OCI-LY7 (cell line): ENCODE measurements at regions not wholly inside any gene's neighbourhood (a gene's known extent, or its start where the extent isn't known, plus 50 kb on each side); places are given as distances from the start of the nearest gene placed in this dataset.

Experiments
- EZH2phosphoT487 ChIP-seq: fragments of 200-600 bp; sonication (generic); IDR thresholded peaks from 2 replicates; pipeline ENCODE4 v1.6.1; 2018; ENCODE audit warnings: low read depth, borderline replicate concordance, mild to moderate bottlenecking, mixed run types, antibody characterized with exemption, low read length, moderate library complexity, mixed read lengths
- TF ChIP-seq, protein P1 (sequence below): fragments of 200-600 bp; sonication (generic); conservative IDR thresholded peaks from 2 replicates; pipeline ENCODE4 v1.5.1; 2014; ENCODE audit warnings: mild to moderate bottlenecking, antibody characterized with exemption, low read length, moderate library complexity, mixed read lengths

DNA sequence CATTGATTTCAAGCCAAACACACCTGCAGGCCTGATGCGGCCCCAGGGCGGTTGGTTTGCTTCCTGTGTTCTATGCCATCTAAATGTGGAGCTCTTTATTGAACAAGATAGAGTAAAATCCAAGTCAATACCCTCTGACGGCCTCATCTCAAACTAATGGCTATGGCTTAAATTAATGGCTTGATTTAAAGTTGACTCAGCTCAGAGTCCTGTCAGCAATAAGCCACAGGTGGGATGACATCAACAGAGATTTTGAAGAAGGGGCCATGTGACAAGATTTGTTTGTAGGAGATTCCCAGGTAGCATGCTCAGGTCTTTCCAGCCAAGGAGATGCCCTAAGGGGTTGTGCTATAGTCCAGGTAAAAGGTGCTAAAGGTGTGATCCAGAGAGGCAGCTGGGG is 66.7 kb upstream of the ZNF32 start:
- TF ChIP-seq, protein P1, sequence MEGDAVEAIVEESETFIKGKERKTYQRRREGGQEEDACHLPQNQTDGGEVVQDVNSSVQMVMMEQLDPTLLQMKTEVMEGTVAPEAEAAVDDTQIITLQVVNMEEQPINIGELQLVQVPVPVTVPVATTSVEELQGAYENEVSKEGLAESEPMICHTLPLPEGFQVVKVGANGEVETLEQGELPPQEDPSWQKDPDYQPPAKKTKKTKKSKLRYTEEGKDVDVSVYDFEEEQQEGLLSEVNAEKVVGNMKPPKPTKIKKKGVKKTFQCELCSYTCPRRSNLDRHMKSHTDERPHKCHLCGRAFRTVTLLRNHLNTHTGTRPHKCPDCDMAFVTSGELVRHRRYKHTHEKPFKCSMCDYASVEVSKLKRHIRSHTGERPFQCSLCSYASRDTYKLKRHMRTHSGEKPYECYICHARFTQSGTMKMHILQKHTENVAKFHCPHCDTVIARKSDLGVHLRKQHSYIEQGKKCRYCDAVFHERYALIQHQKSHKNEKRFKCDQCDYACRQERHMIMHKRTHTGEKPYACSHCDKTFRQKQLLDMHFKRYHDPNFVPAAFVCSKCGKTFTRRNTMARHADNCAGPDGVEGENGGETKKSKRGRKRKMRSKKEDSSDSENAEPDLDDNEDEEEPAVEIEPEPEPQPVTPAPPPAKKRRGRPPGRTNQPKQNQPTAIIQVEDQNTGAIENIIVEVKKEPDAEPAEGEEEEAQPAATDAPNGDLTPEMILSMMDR: no peak
- TF ChIP-seq EZH2phosphoT487: no peak
